HepG2 (cell line): ENCODE measurements at regions not wholly inside any gene's neighbourhood (a gene's known extent, or its start where the extent isn't known, plus 50 kb on each side); places are given as distances from the start of the nearest gene placed in this dataset.

ENCODE experiments used
- CTCF ChIP-seq: sonication (generic); formaldehyde crosslinking; IDR thresholded peaks from 2 replicates; pipeline ENCODE4 v1.5.0; 2020; ENCODE audit warnings: mild to moderate bottlenecking, missing genetic modification reagents, moderate library complexity
- ETV6 ChIP-seq: sonication (generic); formaldehyde crosslinking; conservative IDR thresholded peaks from 2 replicates; pipeline ENCODE4 v1.4.0; 2020; ENCODE audit warnings: missing genetic modification reagents
- SP1 ChIP-seq, 2 experiments: fragments of 450-650 bp in 1 of 2; sonication (generic) in 1 of 2; formaldehyde crosslinking in 1 of 2; IDR thresholded peaks; 2 replicates each; pipeline versions ENCODE4 v1.4.0 to v1.6.1; 2016 to 2020; ENCODE audit warnings: missing genetic modification reagents in 1 of 2
- TCF7 ChIP-seq: sonication (generic); IDR thresholded peaks from 2 replicates; pipeline ENCODE4 v1.6.1; 2016; ENCODE audit warnings: antibody characterized with exemption, low read depth
- TF ChIP-seq, protein P1 (sequence below): IDR thresholded peaks from 2 replicates; pipeline ENCODE4 v1.6.1; 2016; ENCODE audit warnings: missing biosample characterization, missing genetic modification reagents, low read depth

DNA sequence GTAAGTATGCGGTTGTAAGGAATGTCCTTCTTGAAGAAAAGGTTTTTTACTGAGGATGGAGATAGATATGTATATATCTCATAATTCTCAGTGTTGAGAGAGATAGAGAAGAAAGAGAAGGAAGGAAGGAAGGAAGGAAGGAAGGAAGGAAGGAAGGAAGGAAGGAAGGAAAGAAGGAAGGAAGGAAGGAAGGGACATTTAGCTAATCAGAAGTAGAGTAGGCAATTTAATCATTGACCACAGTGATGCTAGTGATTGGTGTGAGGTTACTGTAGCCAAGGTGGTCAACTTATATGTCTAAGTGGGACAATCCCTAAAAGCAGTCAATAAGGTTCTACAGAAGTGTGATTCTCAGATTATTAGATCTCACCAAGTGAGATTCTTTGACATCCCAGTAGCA, 751.8 kb upstream of the CBLB start:
- no peak for TF ChIP-seq TCF7
- TF ChIP-seq, protein P1, sequence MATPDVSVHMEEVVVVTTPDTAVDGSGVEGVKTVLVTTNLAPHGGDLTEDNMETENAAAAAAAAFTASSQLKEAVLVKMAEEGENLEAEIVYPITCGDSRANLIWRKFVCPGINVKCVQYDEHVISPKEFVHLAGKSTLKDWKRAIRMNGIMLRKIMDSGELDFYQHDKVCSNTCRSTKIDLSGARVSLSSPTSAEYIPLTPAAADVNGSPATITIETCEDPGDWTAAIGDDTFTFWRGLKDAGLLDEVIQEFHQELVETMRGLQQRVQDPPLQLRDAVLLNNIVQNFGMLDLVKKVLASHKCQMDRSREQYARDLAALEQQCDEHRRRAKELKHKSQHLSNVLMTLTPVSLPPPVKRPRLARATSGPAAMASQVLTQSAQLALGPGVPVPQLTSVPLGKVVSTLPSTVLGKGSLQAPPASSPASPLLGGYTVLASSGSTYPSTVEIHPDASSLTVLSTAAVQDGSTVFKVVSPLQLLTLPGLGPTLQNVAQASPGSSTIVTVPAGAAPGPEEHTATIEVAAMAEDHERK (CRISPR knock-in tag), result no peak
- no peak for TF ChIP-seq SP1 (IDR thresholded peaks at IDR 0.05)
- TF ChIP-seq SP1 (CRISPR knock-in tag; IDR thresholded peaks at IDR 0.05), result no peak
- TF ChIP-seq ETV6 (CRISPR knock-in tag), result no peak
- TF ChIP-seq CTCF (CRISPR knock-in tag), result no peak
